CD4-positive, alpha-beta T cell treated with Interleukin-4 for 4 hours (primary cell): ENCODE measurements at regions not wholly inside any gene's neighbourhood (a gene's known extent, or its start where the extent isn't known, plus 50 kb on each side); places are given as distances from the start of the nearest gene placed in this dataset.
"Not testable (repeated sequence)": the region's sequence is repeated elsewhere in the genome, so short reads cannot be mapped to it uniquely, and the experiment has no call there.

Experiments
- DNase-seq: peaks from one replicate; pipeline ENCODE4 v3.0.0-alpha.2; 2020

GRCh38 chr15:20260650-20261049, 280.9 kb downstream of the GOLGA6L6 start:
- DNase-seq = not testable (repeated sequence)

- DNase-seq = not testable (repeated sequence)
Observed at GRCh38 chr15:20259559-20260190, 281.9 kb downstream of the GOLGA6L6 start.

- not testable (repeated sequence) for DNase-seq
Observed at GRCh38 chr15:20256394-20256793, 285.2 kb downstream of the GOLGA6L6 start.

GRCh38 chr15:20255641-20256040, 286.0 kb downstream of the GOLGA6L6 start:
- DNase-seq = not testable (repeated sequence)

GRCh38 chr15:20253047-20253615, 288.5 kb downstream of the GOLGA6L6 start:
- DNase-seq = not testable (repeated sequence)

GRCh38 chr15:20252040-20252439, 289.6 kb downstream of the GOLGA6L6 start:
- not testable (repeated sequence) for DNase-seq

GRCh38 chr15:20251214-20252005, 290.2 kb downstream of the GOLGA6L6 start:
- not testable (repeated sequence) for DNase-seq

DNA sequence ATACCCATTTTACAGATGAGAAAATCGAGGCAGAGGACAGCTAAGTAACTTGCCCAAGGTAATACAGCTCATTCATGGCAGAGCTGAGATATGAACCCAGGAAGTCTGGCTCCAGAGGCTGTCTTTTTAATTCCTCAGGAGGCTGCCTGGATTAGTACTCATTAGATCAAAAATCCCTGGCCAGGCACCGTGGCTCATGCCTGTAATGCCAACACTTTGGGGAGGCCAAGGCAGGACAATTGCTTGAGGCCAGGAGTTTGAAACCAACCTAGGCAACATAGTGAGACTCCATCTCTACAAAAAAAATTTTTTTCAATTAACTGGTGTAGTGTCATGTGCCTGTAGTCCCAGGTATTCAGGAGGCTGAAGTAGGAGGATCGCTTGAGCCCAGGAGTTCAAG, 291.4 kb downstream of the GOLGA6L6 start:
- DNase-seq = not testable (repeated sequence)

DNA sequence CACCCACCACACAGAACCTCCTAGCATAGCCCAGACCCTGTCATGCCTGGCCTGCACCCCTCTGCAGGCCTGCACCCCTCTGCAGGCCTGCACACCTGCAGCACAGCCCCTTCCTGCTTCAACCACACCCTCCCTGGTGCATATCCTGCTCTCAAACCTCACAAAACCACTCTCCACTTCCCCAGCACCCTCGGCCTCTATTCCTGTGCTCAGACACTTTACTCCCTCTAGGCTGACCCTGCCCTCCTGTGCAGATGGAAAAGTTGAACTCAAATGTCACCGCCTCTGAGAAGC, 292.0 kb downstream of the GOLGA6L6 start:
- DNase-seq = not testable (repeated sequence)

DNA sequence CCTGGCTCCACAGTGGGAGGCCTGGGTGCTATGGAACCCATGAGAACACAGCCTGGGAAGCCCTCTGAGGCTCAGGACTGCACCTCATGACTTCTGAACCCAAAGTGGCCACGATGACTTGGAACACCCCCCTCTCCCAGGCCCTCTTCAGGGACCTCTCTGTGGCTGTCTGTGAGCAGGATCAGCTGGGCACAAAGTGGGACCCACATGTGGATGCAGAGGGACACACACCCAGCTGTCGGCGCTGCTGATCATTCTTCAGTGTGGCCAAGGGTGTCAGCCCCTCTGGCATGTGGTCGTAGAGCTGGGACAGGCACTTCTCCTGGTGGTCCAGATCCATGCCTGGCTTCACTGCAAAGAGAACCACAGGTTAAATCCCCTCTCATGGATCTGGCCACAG, 293.2 kb downstream of the GOLGA6L6 start:
- not testable (repeated sequence) for DNase-seq

- DNase-seq = not testable (repeated sequence)
Observed at GRCh38 chr15:20247137-20247536, 294.5 kb downstream of the GOLGA6L6 start.

DNA sequence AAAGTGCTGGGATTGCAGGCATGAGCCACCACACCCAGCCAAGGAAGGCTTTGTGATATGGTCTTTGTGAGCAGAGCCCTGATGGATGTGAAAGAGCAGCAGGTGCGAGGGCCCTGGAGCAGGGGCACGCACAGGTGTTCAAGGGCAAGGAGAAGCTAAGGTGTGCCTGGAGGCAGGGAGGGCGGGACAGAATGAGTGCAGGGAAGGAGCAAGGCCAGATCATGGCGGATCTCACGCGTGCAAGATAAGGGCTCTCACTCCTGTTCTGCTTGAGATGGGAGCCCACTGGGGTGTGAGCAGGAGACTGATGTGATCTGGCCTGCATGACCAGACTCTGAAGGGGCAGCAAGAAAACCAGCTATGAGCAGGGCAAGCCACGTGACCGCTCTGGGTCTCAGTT, 295.0 kb downstream of the GOLGA6L6 start:
- DNase-seq = not testable (repeated sequence)

GRCh38 chr15:20245856-20246255, 295.7 kb downstream of the GOLGA6L6 start:
- DNase-seq = not testable (repeated sequence)

DNA sequence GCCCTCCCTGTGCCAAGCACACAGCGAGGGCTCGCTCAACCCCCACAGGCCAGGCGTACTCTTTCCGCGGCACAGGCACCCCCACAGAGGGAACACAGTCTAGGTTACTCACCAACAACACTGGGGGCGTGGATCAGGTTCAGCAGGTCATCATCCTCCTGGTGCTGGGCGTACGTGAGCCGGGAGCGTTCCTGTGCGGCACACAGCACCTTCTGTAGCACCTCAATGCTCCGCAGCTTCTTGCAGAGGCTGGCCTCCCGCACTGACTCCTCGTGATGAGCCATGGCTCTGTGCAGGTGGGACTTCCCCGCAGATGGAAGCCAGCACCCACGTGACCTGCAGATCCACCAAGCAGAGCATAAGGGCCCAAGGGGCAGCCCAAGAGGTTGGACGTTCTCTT, 296.8 kb downstream of the GOLGA6L6 start:
- DNase-seq = not testable (repeated sequence)

DNA sequence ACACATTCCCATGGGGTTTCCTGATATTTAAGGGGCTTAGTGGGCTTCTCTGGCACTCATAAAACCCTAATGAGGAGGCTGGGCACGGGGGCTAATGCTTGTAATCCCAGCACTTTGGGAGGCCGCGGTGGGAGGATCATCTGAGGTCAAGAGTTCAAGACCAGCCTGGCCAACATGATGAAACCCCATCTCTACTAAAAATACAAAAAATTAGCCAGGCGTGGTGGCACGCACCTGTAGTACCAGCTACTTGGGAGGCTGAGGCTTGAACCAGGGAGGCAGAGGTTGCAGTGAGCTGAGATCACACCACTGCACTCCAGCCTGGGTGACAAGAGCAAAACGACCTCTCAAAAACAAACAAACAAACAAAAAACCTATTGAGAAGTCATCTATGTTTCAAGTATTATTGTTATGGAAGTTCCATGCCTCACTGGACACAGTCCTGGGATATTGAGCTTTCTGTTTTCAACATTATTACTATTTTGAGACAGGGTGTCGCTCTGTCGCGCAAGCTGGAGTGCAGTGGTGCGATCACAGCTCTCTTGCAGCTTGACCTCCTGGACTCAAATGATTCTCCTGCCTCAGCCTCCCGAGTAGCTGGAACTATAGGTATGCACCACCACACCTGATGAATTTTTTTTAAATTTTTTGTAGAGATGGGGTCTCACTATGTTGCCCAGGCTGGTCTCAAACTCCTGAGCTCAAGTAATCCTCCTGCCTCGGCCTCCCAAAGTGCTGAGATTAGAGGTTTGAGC, 297.9 kb downstream of the GOLGA6L6 start:
- not testable (repeated sequence) for DNase-seq

DNA sequence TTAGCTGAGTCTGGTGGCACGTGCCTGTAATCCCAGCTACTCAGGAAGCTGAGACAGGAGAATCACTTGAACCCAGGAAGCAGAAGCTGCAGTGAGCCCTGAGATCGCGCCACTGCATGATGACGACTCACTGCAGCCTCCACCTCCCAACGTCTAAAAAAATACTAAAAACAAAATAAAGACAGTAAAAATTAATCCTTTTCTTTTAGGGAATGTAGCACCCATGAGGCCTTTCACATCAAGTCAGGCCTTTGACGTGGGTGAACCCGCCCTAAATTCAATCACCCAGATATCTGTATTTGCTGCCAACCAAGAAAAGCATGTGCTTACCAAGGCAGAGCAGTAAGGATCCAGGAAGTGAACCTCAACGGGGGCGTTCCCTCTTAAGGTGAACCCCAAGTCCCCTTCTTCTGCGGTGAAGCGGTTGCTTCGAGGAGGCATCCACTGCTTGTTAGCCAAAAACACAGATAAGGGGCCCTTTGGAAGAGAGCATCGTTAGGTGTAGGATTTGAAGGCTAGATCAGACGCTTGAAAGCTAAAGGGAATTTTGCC, 301.2 kb downstream of the GOLGA6L6 start:
- DNase-seq = not testable (repeated sequence)

GRCh38 chr15:20239186-20239585, 302.4 kb downstream of the GOLGA6L6 start:
- DNase-seq = not testable (repeated sequence)

DNA sequence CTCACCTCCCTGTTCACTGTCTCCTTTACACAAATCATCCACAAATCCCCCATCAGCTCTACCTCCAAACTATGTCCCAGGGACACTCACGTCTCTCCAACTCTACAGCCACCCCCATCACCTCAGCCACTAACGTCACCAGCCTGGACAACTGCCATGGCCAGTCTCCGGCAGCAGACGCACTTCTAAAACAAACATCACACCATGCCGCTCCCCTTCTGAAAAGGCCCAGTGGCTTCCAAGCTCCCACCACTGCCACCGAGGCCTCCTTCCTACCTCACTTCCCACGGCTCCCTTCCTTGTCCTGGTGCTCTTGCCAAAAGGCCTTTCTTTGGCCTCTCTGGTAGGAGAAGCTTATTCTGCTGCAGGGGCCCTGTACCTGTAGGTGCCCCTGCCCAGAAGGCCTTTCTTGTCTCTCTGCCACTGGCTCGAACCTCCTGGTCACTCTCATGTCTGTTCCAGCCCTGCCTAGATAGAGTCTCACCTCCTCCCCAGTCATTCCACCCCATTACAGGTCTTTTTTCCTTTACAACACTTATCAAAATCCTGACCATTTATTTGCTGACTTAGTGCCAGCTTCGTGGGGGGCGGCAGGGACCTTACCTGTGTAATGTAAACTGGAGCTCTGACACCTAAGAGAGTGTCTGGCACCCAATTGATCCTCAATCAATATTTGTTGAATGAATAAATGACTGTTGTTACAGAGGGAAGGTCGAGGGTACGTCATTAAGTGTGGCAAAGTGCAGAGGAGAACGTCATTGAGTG, 304.2 kb downstream of the GOLGA6L6 start:
- DNase-seq = not testable (repeated sequence)

DNA sequence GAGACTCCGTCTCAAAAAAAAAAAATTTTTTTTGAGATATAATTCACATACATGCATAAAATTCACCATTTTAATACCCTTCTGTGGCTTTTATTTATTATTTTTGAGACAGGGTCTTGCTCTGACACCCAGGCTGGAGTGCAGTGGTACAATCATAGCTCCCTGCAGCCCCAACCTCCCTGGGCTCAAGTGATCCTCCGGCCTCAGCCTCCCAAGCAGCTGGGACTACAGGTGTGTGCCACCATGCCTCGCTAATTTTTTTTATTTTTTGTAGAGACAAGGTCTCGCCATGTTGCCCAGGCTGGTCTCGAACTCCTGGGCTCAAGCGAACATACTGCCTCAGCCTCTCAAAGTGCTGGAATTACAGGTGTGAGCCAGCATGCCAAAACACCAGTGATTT, 305.9 kb downstream of the GOLGA6L6 start:
- DNase-seq = not testable (repeated sequence)

GRCh38 chr15:20234006-20234540, 307.5 kb downstream of the GOLGA6L6 start:
- not testable (repeated sequence) for DNase-seq

- DNase-seq = not testable (repeated sequence)
Observed at GRCh38 chr15:20232457-20232856, 309.1 kb downstream of the GOLGA6L6 start.

GRCh38 chr15:20230656-20231055, 310.9 kb downstream of the GOLGA6L6 start:
- DNase-seq = not testable (repeated sequence)
